PC-3 (cell line): ENCODE measurements at regions not wholly inside any gene's neighbourhood (a gene's known extent, or its start where the extent isn't known, plus 50 kb on each side); places are given as distances from the start of the nearest gene placed in this dataset.

Source experiments
- ATAC-seq: fragments of 200-7000 bp; cut with Tn5 transposase; 2 replicates; pipeline ENCODE4 v1.9.1; 2020; ENCODE audit warnings: mild to moderate bottlenecking, moderate library complexity
- BruUV-seq: library from RNA; stranded (reverse); fragments of 400-500 nt; replicated peaks from 2 replicates; lab custom pipeline; 2021; lab: Mats Ljungman, UMichigan
- CTCF ChIA-PET: fragments of 300-600 bp; sonication (Branson Sonifier 250); formaldehyde crosslinking; loops from one replicate; lab custom pipeline; 2022; ENCODE audit warnings: antibody characterized with exemption; lab: Charles Lee
- POLR2A ChIA-PET: fragments of 300-600 bp; sonication (Branson Sonifier 250); formaldehyde crosslinking; loops from one replicate; lab custom pipeline; 2022; ENCODE audit warnings: antibody characterized with exemption; ENCODE audit not compliant: unreplicated experiment; lab: Charles Lee
- DNase-seq: peaks from one replicate; pipeline ENCODE4 v3.0.0-alpha.2; 2015
- H2AFZ ChIP-seq: fragments of 300-600 bp; sonication (generic); 2 replicates; pipeline ENCODE4 v1.6.0; 2016; ENCODE audit warnings: antibody characterized with exemption, low read length
- H3F3A ChIP-seq: fragments of 300-600 bp; sonication (generic); one replicate; pipeline ENCODE4 v1.6.0; 2017; ENCODE audit warnings: antibody characterized with exemption, low read length, control low read depth, mild to moderate bottlenecking; ENCODE audit not compliant: unreplicated experiment
- H3K27ac ChIP-seq: fragments of 300-600 bp; sonication (generic); 2 replicates; pipeline ENCODE4 v1.5.1; 2016; ENCODE audit warnings: mild to moderate bottlenecking, low read length
- H3K27me3 ChIP-seq: fragments of 300-600 bp; sonication (generic); 2 replicates; pipeline ENCODE4 v1.6.1; 2016; ENCODE audit warnings: low read length, mixed read lengths
- H3K36me3 ChIP-seq: fragments of 300-600 bp; sonication (generic); 2 replicates; pipeline ENCODE4 v1.6.1; 2016; ENCODE audit warnings: low read depth, mixed run types, low read length, mixed read lengths
- H3K4me1 ChIP-seq: fragments of 300-600 bp; sonication (generic); 2 replicates; pipeline ENCODE4 v1.5.1; 2016; ENCODE audit warnings: low read length; ENCODE audit not compliant: insufficient read depth
- H3K4me2 ChIP-seq: fragments of 300-600 bp; sonication (generic); 2 replicates; pipeline ENCODE4 v1.6.0; 2016; ENCODE audit warnings: low read length
- H3K4me3 ChIP-seq: fragments of 300-600 bp; sonication (generic); 2 replicates; pipeline ENCODE4 v1.5.1; 2016; ENCODE audit warnings: mild to moderate bottlenecking, low read length, mixed read lengths
- H3K79me2 ChIP-seq: fragments of 300-600 bp; sonication (generic); 2 replicates; pipeline ENCODE4 v1.6.1; 2017; ENCODE audit warnings: low read length, mixed read lengths
- H3K9ac ChIP-seq: fragments of 300-600 bp; sonication (generic); 2 replicates; pipeline ENCODE4 v1.6.0; 2016; ENCODE audit warnings: mild to moderate bottlenecking, low read length
- H3K9me2 ChIP-seq: fragments of 300-600 bp; sonication (generic); replicated peaks from 2 replicates; pipeline ENCODE4 v1.6.1; 2016; ENCODE audit warnings: mixed run types, low read length, mixed read lengths
- H3K9me3 ChIP-seq: fragments of 300-600 bp; sonication (generic); 2 replicates; pipeline ENCODE4 v1.6.1; 2016; ENCODE audit warnings: low read length, mixed read lengths
- H4K20me1 ChIP-seq: fragments of 300-600 bp; sonication (generic); 2 replicates; pipeline ENCODE4 v1.6.1; 2016; ENCODE audit warnings: low read length, mixed read lengths
- EZH2 ChIP-seq: fragments of 300-600 bp; sonication (generic); IDR thresholded peaks from one replicate; pipeline ENCODE4 v1.6.1; 2017; ENCODE audit warnings: antibody characterized with exemption, mild to moderate bottlenecking, low read length; ENCODE audit not compliant: unreplicated experiment
- EZH2phosphoT487 ChIP-seq: fragments of 300-600 bp; sonication (generic); IDR thresholded peaks from 2 replicates; pipeline ENCODE4 v1.6.1; 2018; ENCODE audit warnings: mild to moderate bottlenecking, antibody characterized with exemption, low read length, borderline replicate concordance
- intact Hi-C: fragments of 100-400 bp; cut with micrococcal nuclease; formaldehyde crosslinking; loops from 2 replicates; pipeline ENCODE4 v1.9.0; 2023
- TF ChIP-seq, protein P1 (sequence below): fragments of 300-600 bp; sonication (generic); conservative IDR thresholded peaks from 2 replicates; pipeline ENCODE4 v1.5.1; 2017; ENCODE audit warnings: antibody characterized with exemption, low read depth, mild to moderate bottlenecking, low read length

DNA sequence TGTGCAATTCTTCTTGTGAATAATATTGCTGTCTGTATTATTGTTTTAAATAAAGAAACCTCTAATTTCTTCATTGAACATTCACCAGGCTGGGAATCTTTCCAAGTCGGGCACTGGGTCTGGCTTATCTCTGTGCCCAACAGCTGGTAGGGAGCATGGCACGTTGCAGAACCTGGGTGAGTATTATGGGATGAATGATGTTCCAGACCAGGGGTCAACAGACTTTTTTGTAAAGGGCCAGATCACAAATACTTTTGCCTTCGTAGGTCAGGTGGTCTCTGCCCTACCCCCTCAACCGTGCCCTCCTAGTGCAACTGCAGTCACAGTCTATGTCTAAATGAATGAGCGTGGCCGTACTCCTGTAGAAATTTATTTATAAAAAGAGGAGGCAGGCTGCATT, 81.6 kb upstream of the FOXQ1 start:
- intact Hi-C loops: no loop called here
- BruUV-seq: no TSS peak
- H3K9me2 ChIP-seq: no peaks in the 10 kb centered on the region
- H3K9me3 ChIP-seq: no peaks in the 10 kb centered on the region
- H3K27ac ChIP-seq: no peak overlapping the region
- no peak overlapping the region for H3K4me2 ChIP-seq
- ChIA-PET POLR2A (no interaction called here), CTCF (no interaction called here)
- no peak overlapping the region for H3K9ac ChIP-seq
- ATAC-seq: no peak
- no peaks in the 10 kb centered on the region for H3F3A ChIP-seq
- no peaks in the 10 kb centered on the region for H3K79me2 ChIP-seq
- no peaks in the 10 kb centered on the region for H3K4me1 ChIP-seq
- H3K27me3 ChIP-seq: peaks cover 79% of the 10 kb centered on the region
- DNase-seq: no peak
- H3K36me3 ChIP-seq: no peaks in the 10 kb centered on the region
- no peaks in the 10 kb centered on the region for H4K20me1 ChIP-seq
- TF ChIP-seq, protein P1, sequence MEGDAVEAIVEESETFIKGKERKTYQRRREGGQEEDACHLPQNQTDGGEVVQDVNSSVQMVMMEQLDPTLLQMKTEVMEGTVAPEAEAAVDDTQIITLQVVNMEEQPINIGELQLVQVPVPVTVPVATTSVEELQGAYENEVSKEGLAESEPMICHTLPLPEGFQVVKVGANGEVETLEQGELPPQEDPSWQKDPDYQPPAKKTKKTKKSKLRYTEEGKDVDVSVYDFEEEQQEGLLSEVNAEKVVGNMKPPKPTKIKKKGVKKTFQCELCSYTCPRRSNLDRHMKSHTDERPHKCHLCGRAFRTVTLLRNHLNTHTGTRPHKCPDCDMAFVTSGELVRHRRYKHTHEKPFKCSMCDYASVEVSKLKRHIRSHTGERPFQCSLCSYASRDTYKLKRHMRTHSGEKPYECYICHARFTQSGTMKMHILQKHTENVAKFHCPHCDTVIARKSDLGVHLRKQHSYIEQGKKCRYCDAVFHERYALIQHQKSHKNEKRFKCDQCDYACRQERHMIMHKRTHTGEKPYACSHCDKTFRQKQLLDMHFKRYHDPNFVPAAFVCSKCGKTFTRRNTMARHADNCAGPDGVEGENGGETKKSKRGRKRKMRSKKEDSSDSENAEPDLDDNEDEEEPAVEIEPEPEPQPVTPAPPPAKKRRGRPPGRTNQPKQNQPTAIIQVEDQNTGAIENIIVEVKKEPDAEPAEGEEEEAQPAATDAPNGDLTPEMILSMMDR: no peak
- TF ChIP-seq EZH2phosphoT487 (no peak), EZH2 (no peak)
- H3K4me3 ChIP-seq: no peak overlapping the region
- no peak overlapping the region for H2AFZ ChIP-seq

DNA sequence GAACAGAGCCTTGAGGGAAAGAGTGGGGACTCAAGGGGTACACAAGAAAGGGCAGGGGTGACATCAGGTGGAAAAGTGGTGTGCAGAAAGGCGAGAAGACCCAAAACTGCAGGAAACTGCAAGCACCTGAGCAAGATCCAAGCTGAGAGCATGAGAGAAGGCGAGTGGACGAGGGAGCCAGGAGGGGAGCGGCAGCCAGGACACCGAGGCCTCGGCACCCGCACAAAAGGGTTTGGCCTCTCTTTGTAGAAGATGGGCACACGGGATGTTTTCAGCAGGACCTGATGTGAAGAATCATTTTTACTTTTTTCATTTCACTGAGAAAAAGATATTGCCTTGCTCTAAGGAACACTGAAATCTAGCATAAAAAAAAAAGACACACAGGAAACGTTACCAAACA, 82.1 kb upstream of the FOXQ1 start:
- no peaks in the 10 kb centered on the region for H3K4me1 ChIP-seq
- no peak overlapping the region for H3K9ac ChIP-seq
- H2AFZ ChIP-seq: no peak overlapping the region
- no peak overlapping the region for H3K27ac ChIP-seq
- H3K9me2 ChIP-seq: no peaks in the 10 kb centered on the region
- no peak for TF ChIP-seq EZH2phosphoT487
- TF ChIP-seq, protein P1: no peak
- no peak for TF ChIP-seq EZH2
- no peaks in the 10 kb centered on the region for H4K20me1 ChIP-seq
- H3K9me3 ChIP-seq: no peaks in the 10 kb centered on the region
- no peaks in the 10 kb centered on the region for H3K79me2 ChIP-seq
- H3K4me2 ChIP-seq: no peak overlapping the region
- H3F3A ChIP-seq: no peaks in the 10 kb centered on the region
- CTCF ChIA-PET: no interaction called here
- H3K4me3 ChIP-seq: no peak overlapping the region
- DNase-seq: no peak
- intact Hi-C loops: no loop called here
- no peaks in the 10 kb centered on the region for H3K36me3 ChIP-seq
- no peak for ATAC-seq
- no TSS peak for BruUV-seq
- POLR2A ChIA-PET: no interaction called here
- H3K27me3 ChIP-seq: peaks cover 81% of the 10 kb centered on the region

DNA sequence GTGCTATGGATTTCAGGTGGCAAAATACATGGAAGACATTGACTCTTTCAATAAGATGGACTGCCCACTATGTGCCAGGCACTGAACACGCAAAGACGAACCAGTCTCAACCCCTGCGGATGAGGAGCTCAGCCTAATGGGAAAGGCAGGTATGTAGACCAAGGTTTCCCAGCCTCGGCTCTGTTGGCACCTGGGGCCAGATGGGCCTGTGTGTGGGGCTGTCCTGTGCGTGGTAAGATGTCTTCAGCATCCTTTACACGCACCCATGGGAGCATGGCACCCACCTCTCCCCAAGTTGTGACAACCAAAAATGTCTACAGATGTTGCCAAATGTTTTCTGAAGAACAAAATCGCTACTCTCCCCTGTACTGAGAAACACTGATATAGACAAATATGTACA, 82.6 kb upstream of the FOXQ1 start:
- no peak overlapping the region for H3K4me3 ChIP-seq
- ChIA-PET CTCF (no interaction called here), POLR2A (no interaction called here)
- peaks cover 82% of the 10 kb centered on the region for H3K27me3 ChIP-seq
- TF ChIP-seq, protein P1: no peak
- TF ChIP-seq EZH2 (no peak), EZH2phosphoT487 (no peak)
- no peak overlapping the region for H3K9ac ChIP-seq
- H4K20me1 ChIP-seq: no peaks in the 10 kb centered on the region
- H3K9me3 ChIP-seq: no peaks in the 10 kb centered on the region
- BruUV-seq: no TSS peak
- no peaks in the 10 kb centered on the region for H3K36me3 ChIP-seq
- H3K27ac ChIP-seq: no peak overlapping the region
- DNase-seq (no peak), ATAC-seq (no peak)
- H3F3A ChIP-seq: no peaks in the 10 kb centered on the region
- no peaks in the 10 kb centered on the region for H3K9me2 ChIP-seq
- no peaks in the 10 kb centered on the region for H3K4me1 ChIP-seq
- no peak overlapping the region for H3K4me2 ChIP-seq
- intact Hi-C loops: no loop called here
- no peaks in the 10 kb centered on the region for H3K79me2 ChIP-seq
- H2AFZ ChIP-seq: no peak overlapping the region
